Mesenchymal stem cell (in vitro differentiated cells and primary cell): ENCODE measurements at regions not wholly inside any gene's neighbourhood (a gene's known extent, or its start where the extent isn't known, plus 50 kb on each side); places are given as distances from the start of the nearest gene placed in this dataset.

ENCODE experiments used
- DNase-seq: peaks from one replicate; pipeline ENCODE4 v3.0.0-alpha.2; 2013
- H2AFZ ChIP-seq: one replicate; pipeline ENCODE4 v1.6.1; 2013; ENCODE audit warnings: low read depth, mild to moderate bottlenecking, control low read depth, inconsistent platforms, low read length, moderate library complexity
- H2AK5ac ChIP-seq: 2 replicates; pipeline ENCODE4 v1.6.1; 2013; ENCODE audit warnings: low read length, moderate library complexity, mild to moderate bottlenecking, inconsistent platforms; ENCODE audit not compliant: severe bottlenecking
- H2BK120ac ChIP-seq: one replicate; pipeline ENCODE4 v1.6.1; 2013; ENCODE audit warnings: low read depth, mild to moderate bottlenecking, inconsistent platforms, low read length, moderate library complexity
- H2BK12ac ChIP-seq, 2 experiments: one replicate each; pipeline ENCODE4 v1.6.1; 2013; ENCODE audit warnings: inconsistent platforms in 2 of 2, low read length in 2 of 2, mild to moderate bottlenecking in 2 of 2, moderate library complexity in 2 of 2, control low read depth in 1 of 2
- H2BK15ac ChIP-seq: one replicate; pipeline ENCODE4 v1.6.1; 2013; ENCODE audit warnings: mild to moderate bottlenecking, low read depth, inconsistent platforms; ENCODE audit not compliant: poor library complexity, severe bottlenecking
- H2BK5ac ChIP-seq: 2 replicates; pipeline ENCODE4 v1.6.1; 2013; ENCODE audit warnings: low read depth, mild to moderate bottlenecking, low read length, control low read depth, inconsistent platforms; ENCODE audit not compliant: poor library complexity, severe bottlenecking
- H3K14ac ChIP-seq, 2 experiments: one replicate each; pipeline ENCODE4 v1.6.1; 2013; ENCODE audit warnings: inconsistent platforms in 2 of 2, low read length in 2 of 2, control low read depth in 1 of 2, mild to moderate bottlenecking in 1 of 2, moderate library complexity in 1 of 2
- H3K18ac ChIP-seq, 2 experiments: one replicate each; pipeline ENCODE4 v1.6.1; 2013; ENCODE audit warnings: inconsistent platforms in 2 of 2, low read length in 2 of 2, control low read depth in 1 of 2, low read depth in 1 of 2, mild to moderate bottlenecking in 1 of 2
- H3K23ac ChIP-seq, 2 experiments: one replicate each; pipeline ENCODE4 v1.6.1; 2013; ENCODE audit warnings: inconsistent platforms in 2 of 2, low read length in 2 of 2, mild to moderate bottlenecking in 2 of 2, moderate library complexity in 2 of 2, control low read depth in 1 of 2
- H3K27ac ChIP-seq: 2 replicates; pipeline ENCODE4 v1.5.1; 2013; ENCODE audit warnings: mild to moderate bottlenecking, moderate library complexity, low read length, control low read depth, inconsistent platforms; ENCODE audit not compliant: poor library complexity, severe bottlenecking
- H3K27me3 ChIP-seq, 2 experiments: 2 replicates each; pipeline versions ENCODE4 v1.6.1 to v1.7.0; 2013; ENCODE audit warnings: low read length in 2 of 2, mild to moderate bottlenecking in 2 of 2, moderate library complexity in 2 of 2, control low read depth in 1 of 2, inconsistent platforms in 1 of 2; ENCODE audit not compliant: control insufficient read depth in 1 of 2, insufficient read depth in 1 of 2
- H3K36me3 ChIP-seq, 2 experiments: 2 replicates each; pipeline versions ENCODE4 v1.6.1 to v1.7.0; 2013; ENCODE audit warnings: low read length in 2 of 2, control low read depth in 1 of 2, inconsistent platforms in 1 of 2, low read depth in 1 of 2, mild to moderate bottlenecking in 1 of 2; ENCODE audit not compliant: insufficient read depth in 2 of 2, control insufficient read depth in 1 of 2
- H3K4ac ChIP-seq, 2 experiments: one replicate each; pipeline ENCODE4 v1.6.1; 2013; ENCODE audit warnings: inconsistent platforms in 2 of 2, low read length in 2 of 2, mild to moderate bottlenecking in 2 of 2, moderate library complexity in 2 of 2, control low read depth in 1 of 2, low read depth in 1 of 2
- H3K4me1 ChIP-seq: 2 replicates; pipeline ENCODE4 v1.6.1; 2013; ENCODE audit warnings: low read depth, low read length, control low read depth; ENCODE audit not compliant: control insufficient read depth, insufficient read depth
- H3K4me2 ChIP-seq: 2 replicates; pipeline ENCODE4 v1.6.1; 2013; ENCODE audit warnings: low read length, mild to moderate bottlenecking, inconsistent platforms; ENCODE audit not compliant: poor library complexity, severe bottlenecking
- H3K4me3 ChIP-seq, 2 experiments: 2 replicates each; pipeline versions ENCODE4 v1.5.1 to v1.7.0; 2013; ENCODE audit warnings: low read length in 2 of 2, mild to moderate bottlenecking in 2 of 2, control low read depth in 1 of 2, low read depth in 1 of 2; ENCODE audit not compliant: insufficient read depth in 1 of 2
- H3K79me1 ChIP-seq: replicated peaks from 2 replicates; pipeline ENCODE4 v1.6.1; 2013; ENCODE audit warnings: mild to moderate bottlenecking, control low read depth, low read length, inconsistent platforms; ENCODE audit not compliant: poor library complexity, severe bottlenecking
- H3K9ac ChIP-seq: 2 replicates; pipeline ENCODE4 v1.7.0; 2013; ENCODE audit warnings: mild to moderate bottlenecking, low read length, moderate library complexity
- H3K9me3 ChIP-seq: 2 replicates; pipeline ENCODE4 v1.7.0; 2013; ENCODE audit warnings: mild to moderate bottlenecking, low read length; ENCODE audit not compliant: control insufficient read depth
- H4K8ac ChIP-seq: one replicate; pipeline ENCODE4 v1.6.1; 2013; ENCODE audit warnings: inconsistent platforms, mild to moderate bottlenecking, low read length, moderate library complexity
- H4K91ac ChIP-seq: one replicate; pipeline ENCODE4 v1.6.1; 2013; ENCODE audit warnings: mild to moderate bottlenecking, low read length, inconsistent platforms
- WGBS: methylation state at CpG from one replicate; pipeline ENCODE4 v1.1.7; 2013; ENCODE audit warnings: mixed read lengths; 5-methylcytosine and 5-hydroxymethylcytosine counted together

DNA sequence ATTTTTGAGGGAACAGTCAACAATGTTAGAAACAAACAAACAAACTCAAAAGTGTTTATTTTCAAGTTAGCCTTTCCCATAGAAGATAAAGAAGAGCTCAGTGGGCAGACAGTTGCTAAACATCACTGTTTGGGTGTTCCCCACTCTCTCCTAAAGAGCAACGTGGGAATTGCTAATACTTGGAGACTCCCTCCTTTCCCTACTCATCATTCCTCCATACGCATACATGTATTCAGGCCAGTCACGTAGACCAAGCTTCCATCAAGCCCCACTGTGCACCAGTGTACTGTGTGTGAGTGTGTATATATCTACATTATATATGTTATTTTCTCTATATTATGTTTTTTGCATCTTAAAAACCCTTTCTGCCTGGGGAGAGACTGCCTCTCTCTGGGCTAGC lies 115.0 kb upstream of the EGFLAM start:
- H3K36me3 ChIP-seq, result no peaks in the 10 kb centered on the region
- no peak overlapping the region for H2BK15ac ChIP-seq
- H3K27ac ChIP-seq, result no peak overlapping the region
- H3K23ac ChIP-seq, result no peak overlapping the region
- no peak for DNase-seq
- no peak overlapping the region for H2AK5ac ChIP-seq
- no peak overlapping the region for H3K4me2 ChIP-seq
- H2BK5ac ChIP-seq, result no peak overlapping the region
- H4K91ac ChIP-seq, result no peak overlapping the region
- H3K9ac ChIP-seq, result no peak overlapping the region
- no peak overlapping the region for H4K8ac ChIP-seq
- H3K9me3 ChIP-seq, result no peaks in the 10 kb centered on the region
- 65% methylated on average over 2 of the region's 3 CpGs for WGBS
- H3K4me3 ChIP-seq, result no peak overlapping the region
- H2BK12ac ChIP-seq, result no peak overlapping the region
- H3K14ac ChIP-seq, result no peak overlapping the region
- H3K27me3 ChIP-seq, result peaks cover 20 to 60% of the 10 kb centered on the region in 2 experiments
- H3K18ac ChIP-seq, result no peak overlapping the region
- H2AFZ ChIP-seq, result no peak overlapping the region
- no peak overlapping the region for H3K4ac ChIP-seq
- H3K79me1 ChIP-seq, result no peaks in the 10 kb centered on the region
- no peaks in the 10 kb centered on the region for H3K4me1 ChIP-seq
- H2BK120ac ChIP-seq, result no peak overlapping the region

DNA sequence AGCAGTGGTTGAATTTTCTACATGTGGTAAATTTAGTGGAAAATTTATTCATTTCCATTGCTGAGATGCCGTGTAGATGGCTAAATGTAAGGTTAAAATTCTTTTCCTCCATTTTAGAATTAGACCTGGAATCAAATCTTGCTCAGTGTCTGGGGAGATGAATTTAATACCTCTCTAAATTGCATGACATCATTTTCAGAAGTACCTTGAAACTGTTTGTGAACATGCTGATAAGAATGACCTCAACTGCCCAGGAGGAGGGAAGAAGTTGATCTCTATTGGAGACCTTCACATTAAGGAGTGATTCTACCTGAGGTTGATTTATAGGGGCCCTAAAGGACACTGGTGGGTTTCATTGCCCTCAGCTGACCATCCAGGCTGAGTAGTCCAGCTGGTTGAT lies 116.7 kb upstream of the EGFLAM start:
- no peaks in the 10 kb centered on the region for H3K4me1 ChIP-seq
- no peak overlapping the region for H2BK120ac ChIP-seq
- H3K18ac ChIP-seq, result no peak overlapping the region
- no peak overlapping the region for H2AFZ ChIP-seq
- H2BK15ac ChIP-seq, result no peak overlapping the region
- no peak overlapping the region for H4K91ac ChIP-seq
- no peak overlapping the region for H3K4ac ChIP-seq
- no peak overlapping the region for H2AK5ac ChIP-seq
- no CpG with 5 or more reads among the region's 1 CpG for WGBS
- no peaks in the 10 kb centered on the region for H3K9me3 ChIP-seq
- no peak overlapping the region for H3K23ac ChIP-seq
- H3K27ac ChIP-seq, result no peak overlapping the region
- H3K4me3 ChIP-seq, result no peak overlapping the region
- H3K27me3 ChIP-seq, result peaks cover 23 to 69% of the 10 kb centered on the region in 2 experiments
- no peak overlapping the region for H2BK12ac ChIP-seq
- H3K9ac ChIP-seq, result no peak overlapping the region
- DNase-seq, result no peak
- no peaks in the 10 kb centered on the region for H3K79me1 ChIP-seq
- no peaks in the 10 kb centered on the region for H3K36me3 ChIP-seq
- no peak overlapping the region for H3K14ac ChIP-seq
- no peak overlapping the region for H2BK5ac ChIP-seq
- no peak overlapping the region for H4K8ac ChIP-seq
- no peak overlapping the region for H3K4me2 ChIP-seq

DNA sequence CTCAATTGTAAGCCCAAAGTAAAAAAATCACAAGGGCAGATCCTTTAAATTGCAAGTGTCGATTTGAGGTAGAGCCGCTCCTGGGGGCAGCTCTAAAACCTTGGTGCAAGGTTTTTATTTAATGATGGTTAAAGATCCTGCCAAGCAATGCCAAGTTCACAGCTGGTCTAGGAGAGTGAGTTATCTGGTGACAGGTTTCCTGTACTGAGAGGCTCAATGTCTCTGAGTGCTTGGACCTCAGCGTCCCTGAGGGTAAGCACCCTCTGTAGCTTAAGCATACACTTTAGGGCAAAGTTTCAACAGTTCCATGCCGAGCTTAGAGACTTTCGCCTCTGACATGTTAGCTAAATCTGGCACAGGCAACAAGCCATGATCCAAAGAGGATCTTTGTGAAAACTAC lies 119.8 kb upstream of the EGFLAM start:
- Histone ChIP-seq H4K8ac (no peak overlapping the region), H3K18ac (no peak overlapping the region), H4K91ac (no peak overlapping the region), H3K79me1 (no peaks in the 10 kb centered on the region), H3K9me3 (no peaks in the 10 kb centered on the region), H2BK120ac (no peak overlapping the region), H2BK15ac (no peak overlapping the region), H2AK5ac (no peak overlapping the region), H3K4me3 (no peak overlapping the region), H3K4me2 (no peak overlapping the region), H2BK12ac (no peak overlapping the region), H3K27ac (no peak overlapping the region), H2AFZ (no peak overlapping the region), H2BK5ac (no peak overlapping the region), H3K14ac (no peak overlapping the region), H3K4me1 (no peaks in the 10 kb centered on the region), H3K36me3 (no peaks in the 10 kb centered on the region), H3K23ac (no peak overlapping the region), H3K9ac (no peak overlapping the region), H3K27me3 (peaks cover 19 to 57% of the 10 kb centered on the region in 2 experiments), H3K4ac (no peak overlapping the region)
- DNase-seq, result no peak
- WGBS, result 85% methylated on average over 5 of the region's 5 CpGs

GRCh38 chr5:38135486-38136039 lies 122.8 kb upstream of the EGFLAM start:
- no peak overlapping the region for H3K18ac ChIP-seq
- no peak overlapping the region for H2BK120ac ChIP-seq
- no peak overlapping the region for H2BK15ac ChIP-seq
- DNase-seq, result no peak
- H3K79me1 ChIP-seq, result no peaks in the 10 kb centered on the region
- no peak overlapping the region for H3K27ac ChIP-seq
- no peak overlapping the region for H2BK12ac ChIP-seq
- no peak overlapping the region for H4K91ac ChIP-seq
- H2BK5ac ChIP-seq, result no peak overlapping the region
- H3K4me2 ChIP-seq, result no peak overlapping the region
- H4K8ac ChIP-seq, result no peak overlapping the region
- no peaks in the 10 kb centered on the region for H3K4me1 ChIP-seq
- no peak overlapping the region for H3K4me3 ChIP-seq
- peaks cover 20 to 59% of the 10 kb centered on the region in 2 experiments for H3K27me3 ChIP-seq
- H3K36me3 ChIP-seq, result no peaks in the 10 kb centered on the region
- no peak overlapping the region for H3K14ac ChIP-seq
- H3K9me3 ChIP-seq, result no peaks in the 10 kb centered on the region
- H2AK5ac ChIP-seq, result no peak overlapping the region
- H3K23ac ChIP-seq, result no peak overlapping the region
- 84% methylated on average over 8 of the region's 9 CpGs for WGBS
- H2AFZ ChIP-seq, result no peak overlapping the region
- H3K9ac ChIP-seq, result no peak overlapping the region
- no peak overlapping the region for H3K4ac ChIP-seq
